SK-N-SH (cell line): ENCODE measurements at regions not wholly inside any gene's neighbourhood (a gene's known extent, or its start where the extent isn't known, plus 50 kb on each side); places are given as distances from the start of the nearest gene placed in this dataset.

Experiments used
- CTCF ChIA-PET: fragments of 300-600, 350-600 bp; formaldehyde crosslinking; extraction: SDS; loops from one replicate; lab custom pipeline; 2021; lab: Yijun Ruan, JAX
- POLR2A ChIA-PET: fragments of 350-600 bp; sonication (Branson Sonifier 250); formaldehyde crosslinking; extraction: SDS; loops from one replicate; lab custom pipeline; 2020; ENCODE audit warnings: antibody characterized with exemption, inconsistent platforms; lab: Yijun Ruan, JAX
- DNase-seq: peaks from one replicate; pipeline ENCODE4 v3.0.0; 2012
- H2AFZ ChIP-seq: fragments of 200-600 bp; sonication (generic); 2 replicates; pipeline ENCODE4 v1.8.1; 2016; ENCODE audit warnings: antibody characterized with exemption, mild to moderate bottlenecking, low read depth
- H3F3A ChIP-seq: fragments of 200-600 bp; sonication (generic); replicated peaks from 2 replicates; pipeline ENCODE3; 2016; ENCODE audit warnings: antibody characterized with exemption, mild to moderate bottlenecking; ENCODE audit not compliant: insufficient read depth
- H3K27ac ChIP-seq, 2 experiments: fragments of 200-500 bp in 1 of 2; fragments of 200-600 bp in 1 of 2; sonication (Bioruptor generic) in 1 of 2; sonication (generic), shearing (Covaris generic) in 1 of 2; 2 replicates each; pipeline versions ENCODE4 v1.5.1 to v1.6.1; 2014 to 2016; ENCODE audit warnings: low read depth in 2 of 2, inconsistent platforms in 1 of 2, low read length in 1 of 2, mild to moderate bottlenecking in 1 of 2, mixed read lengths in 1 of 2
- H3K27me3 ChIP-seq: fragments of 200-600 bp; sonication (generic), shearing (Covaris generic); 2 replicates; pipeline ENCODE4 v1.6.1; 2016; ENCODE audit warnings: mixed run types; ENCODE audit not compliant: insufficient read depth
- H3K36me3 ChIP-seq, 2 experiments: fragments of 200-500 bp in 1 of 2; fragments of 200-600 bp in 1 of 2; sonication (Bioruptor generic) in 1 of 2; sonication (generic) in 1 of 2; replicated peaks in 1 of 2; 2 replicates each; pipeline versions ENCODE3 to v1.5.1; 2014 to 2016; ENCODE audit warnings: low read length in 1 of 2, mild to moderate bottlenecking in 1 of 2; ENCODE audit not compliant: insufficient read depth in 2 of 2, control insufficient read depth in 1 of 2
- H3K4me1 ChIP-seq, 2 experiments: fragments of 200-500 bp in 1 of 2; fragments of 200-600 bp in 1 of 2; sonication (Bioruptor generic) in 1 of 2; sonication (generic), shearing (Covaris generic) in 1 of 2; 2 replicates each; pipeline versions ENCODE4 v1.5.1 to v1.6.1; 2014 to 2016; ENCODE audit warnings: low read depth in 1 of 2, low read length in 1 of 2, mixed run types in 1 of 2; ENCODE audit not compliant: insufficient read depth in 2 of 2, control insufficient read depth in 1 of 2
- H3K4me2 ChIP-seq: fragments of 200-600 bp; sonication (generic), shearing (Covaris generic); 2 replicates; pipeline ENCODE4 v1.6.1; 2017; ENCODE audit warnings: mixed run types
- H3K4me3 ChIP-seq, 2 experiments: fragments of 200-500 bp in 1 of 2; fragments of 200-600 bp in 1 of 2; sonication (Bioruptor generic) in 1 of 2; sonication (generic), shearing (Covaris generic) in 1 of 2; 2 replicates each; pipeline versions ENCODE4 v1.5.1 to v1.8.1; 2014 to 2016; ENCODE audit warnings: low read depth in 2 of 2, inconsistent platforms in 1 of 2, low read length in 1 of 2, mild to moderate bottlenecking in 1 of 2, mixed read lengths in 1 of 2, moderate library complexity in 1 of 2
- H3K79me2 ChIP-seq: fragments of 200-600 bp; sonication (generic); 2 replicates; pipeline ENCODE4 v1.8.1; 2017; ENCODE audit warnings: mild to moderate bottlenecking; ENCODE audit not compliant: insufficient read depth
- H3K9ac ChIP-seq: fragments of 200-600 bp; sonication (generic); 2 replicates; pipeline ENCODE4 v1.6.1; 2017; ENCODE audit warnings: mixed run types
- H3K9me2 ChIP-seq: fragments of 200-600 bp; sonication (generic); 2 replicates; pipeline ENCODE4 v1.6.1; 2017; ENCODE audit warnings: mixed run types
- H3K9me3 ChIP-seq: fragments of 200-600 bp; sonication (generic); 2 replicates; pipeline ENCODE4 v1.6.1; 2017; ENCODE audit warnings: mixed run types, mild to moderate bottlenecking, moderate library complexity
- H4K20me1 ChIP-seq: fragments of 200-600 bp; sonication (generic); 2 replicates; pipeline ENCODE4 v1.6.1; 2017; ENCODE audit warnings: mild to moderate bottlenecking, mixed run types; ENCODE audit not compliant: insufficient read depth
- CHD2 ChIP-seq: fragments of 150-350 bp; IDR thresholded peaks from 2 replicates; pipeline ENCODE4 v1.6.1; 2018; ENCODE audit warnings: low read length; ENCODE audit not compliant: partially characterized antibody
- CTCF ChIP-seq: fragments of 200-600 bp; sonication (generic); IDR thresholded peaks from 2 replicates; pipeline ENCODE4 v1.6.1; 2017; ENCODE audit warnings: antibody characterized with exemption, mild to moderate bottlenecking, moderate library complexity
- ELF1 ChIP-seq: IDR thresholded peaks from 2 replicates; pipeline ENCODE4 v1.4.0; 2012
- EP300 ChIP-seq, 2 experiments: IDR thresholded peaks; 2 replicates each; pipeline versions ENCODE4 v1.4.0 to v1.6.1; 2012; ENCODE audit warnings: borderline replicate concordance in 1 of 2, low read depth in 1 of 2, low read length in 1 of 2
- EZH2phosphoT487 ChIP-seq: fragments of 200-600 bp; sonication (generic); IDR thresholded peaks from 2 replicates; pipeline ENCODE4 v1.6.1; 2017; ENCODE audit warnings: low read depth, mixed run types, mild to moderate bottlenecking, antibody characterized with exemption, moderate library complexity, borderline replicate concordance
- FOXM1 ChIP-seq: IDR thresholded peaks from 2 replicates; pipeline ENCODE4 v1.4.0; 2012; ENCODE audit warnings: low read depth, mild to moderate bottlenecking
- GABPA ChIP-seq: IDR thresholded peaks from 2 replicates; pipeline ENCODE4 v1.4.0; 2012; ENCODE audit warnings: low read depth, mild to moderate bottlenecking
- IRF3 ChIP-seq: fragments of 150-350 bp; IDR thresholded peaks from 2 replicates; pipeline ENCODE4 v1.6.1; 2016; ENCODE audit warnings: mild to moderate bottlenecking, low read depth, low read length
- JUND ChIP-seq: IDR thresholded peaks from 2 replicates; pipeline ENCODE4 v1.4.0; 2012
- MEF2A ChIP-seq: IDR thresholded peaks from 2 replicates; pipeline ENCODE4 v1.4.0; 2012; ENCODE audit warnings: low read depth, borderline replicate concordance
- MXI1 ChIP-seq: IDR thresholded peaks from 2 replicates; pipeline ENCODE4 v1.6.1; 2012; ENCODE audit warnings: mild to moderate bottlenecking, low read depth, low read length, improper control_type of control experiment
- NFIC ChIP-seq: IDR thresholded peaks from 2 replicates; pipeline ENCODE4 v1.4.0; 2012; ENCODE audit warnings: borderline replicate concordance
- RAD21 ChIP-seq: IDR thresholded peaks from 2 replicates; pipeline ENCODE4 v1.6.1; 2012; ENCODE audit warnings: mild to moderate bottlenecking, low read length
- RFX5 ChIP-seq: IDR thresholded peaks from 2 replicates; pipeline ENCODE4 v1.6.1; 2012; ENCODE audit warnings: mild to moderate bottlenecking, improper control_type of control experiment, low read length
- SIN3A ChIP-seq: IDR thresholded peaks from 2 replicates; pipeline ENCODE4 v1.6.1; 2012; ENCODE audit warnings: low read depth, mild to moderate bottlenecking, low read length, moderate library complexity, borderline replicate concordance
- TAF1 ChIP-seq: IDR thresholded peaks from 2 replicates; pipeline ENCODE4 v1.6.1; 2012; ENCODE audit warnings: low read depth, mild to moderate bottlenecking, low read length, moderate library complexity, borderline replicate concordance
- YY1 ChIP-seq: IDR thresholded peaks from 2 replicates; pipeline ENCODE4 v1.4.0; 2012; ENCODE audit warnings: low read depth, mild to moderate bottlenecking
- WGBS: methylation state at CpG from one replicate; pipeline ENCODE4 v1.1.6; 2017; ENCODE audit warnings: low lambda C conversion rate; 5-methylcytosine and 5-hydroxymethylcytosine counted together
- TF ChIP-seq, protein P1 (sequence below): IDR thresholded peaks from 2 replicates; pipeline ENCODE4 v1.4.0; 2012; ENCODE audit warnings: low read depth
- TF ChIP-seq, protein P2 (sequence below): IDR thresholded peaks from 2 replicates; pipeline ENCODE4 v1.6.1; 2012; ENCODE audit warnings: mild to moderate bottlenecking, low read depth, low read length, moderate library complexity

DNA sequence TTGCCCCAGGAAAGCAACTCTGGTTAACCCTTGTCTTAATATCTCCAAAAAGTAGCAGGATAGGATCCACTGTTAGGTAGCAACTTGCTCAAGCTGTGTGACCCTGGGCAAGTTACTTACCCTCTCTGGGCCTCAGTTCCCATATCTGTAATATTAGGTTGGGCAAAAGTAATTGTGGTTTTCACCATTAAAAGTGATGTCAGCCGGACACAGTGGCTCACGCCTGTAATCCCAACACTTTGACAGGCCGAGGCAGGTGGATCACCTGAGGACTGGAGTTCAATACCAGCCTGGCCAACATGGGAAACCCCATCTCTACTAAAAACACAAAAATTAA, 179.3 kb downstream of the FOXL1 start:
- peaks cover 3 to 11% of the 10 kb centered on the region in 2 experiments; a peak in 2 of 4 replicates for H3K4me1 ChIP-seq
- no peaks in the 10 kb centered on the region for H3K36me3 ChIP-seq
- H3K27me3 ChIP-seq = no peaks in the 10 kb centered on the region
- no peaks in the 10 kb centered on the region for H4K20me1 ChIP-seq
- H3K9ac ChIP-seq = no peak overlapping the region
- peaks cover 20% of the 10 kb centered on the region for H3K79me2 ChIP-seq
- no peak overlapping the region for H2AFZ ChIP-seq
- H3K4me2 ChIP-seq = no peak overlapping the region
- CTCF ChIA-PET = no interaction called here
- no peaks in the 10 kb centered on the region for H3K9me2 ChIP-seq
- peaks cover 47% of the 10 kb centered on the region for H3F3A ChIP-seq
- no peak overlapping the region for H3K4me3 ChIP-seq
- no peak for DNase-seq
- POLR2A ChIA-PET = no interaction called here
- H3K9me3 ChIP-seq = no peaks in the 10 kb centered on the region
- 53% methylated on average over 3 of the region's 3 CpGs for WGBS
- no peak overlapping the region for H3K27ac ChIP-seq
- TF ChIP-seq, protein P1, sequence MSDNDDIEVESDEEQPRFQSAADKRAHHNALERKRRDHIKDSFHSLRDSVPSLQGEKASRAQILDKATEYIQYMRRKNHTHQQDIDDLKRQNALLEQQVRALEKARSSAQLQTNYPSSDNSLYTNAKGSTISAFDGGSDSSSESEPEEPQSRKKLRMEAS = no peak
- TF ChIP-seq YY1 = no peak
- no peak for TF ChIP-seq TAF1
- TF ChIP-seq RAD21 = no peak
- no peak for TF ChIP-seq MXI1
- TF ChIP-seq CHD2 = no peak
- TF ChIP-seq, protein P2, sequence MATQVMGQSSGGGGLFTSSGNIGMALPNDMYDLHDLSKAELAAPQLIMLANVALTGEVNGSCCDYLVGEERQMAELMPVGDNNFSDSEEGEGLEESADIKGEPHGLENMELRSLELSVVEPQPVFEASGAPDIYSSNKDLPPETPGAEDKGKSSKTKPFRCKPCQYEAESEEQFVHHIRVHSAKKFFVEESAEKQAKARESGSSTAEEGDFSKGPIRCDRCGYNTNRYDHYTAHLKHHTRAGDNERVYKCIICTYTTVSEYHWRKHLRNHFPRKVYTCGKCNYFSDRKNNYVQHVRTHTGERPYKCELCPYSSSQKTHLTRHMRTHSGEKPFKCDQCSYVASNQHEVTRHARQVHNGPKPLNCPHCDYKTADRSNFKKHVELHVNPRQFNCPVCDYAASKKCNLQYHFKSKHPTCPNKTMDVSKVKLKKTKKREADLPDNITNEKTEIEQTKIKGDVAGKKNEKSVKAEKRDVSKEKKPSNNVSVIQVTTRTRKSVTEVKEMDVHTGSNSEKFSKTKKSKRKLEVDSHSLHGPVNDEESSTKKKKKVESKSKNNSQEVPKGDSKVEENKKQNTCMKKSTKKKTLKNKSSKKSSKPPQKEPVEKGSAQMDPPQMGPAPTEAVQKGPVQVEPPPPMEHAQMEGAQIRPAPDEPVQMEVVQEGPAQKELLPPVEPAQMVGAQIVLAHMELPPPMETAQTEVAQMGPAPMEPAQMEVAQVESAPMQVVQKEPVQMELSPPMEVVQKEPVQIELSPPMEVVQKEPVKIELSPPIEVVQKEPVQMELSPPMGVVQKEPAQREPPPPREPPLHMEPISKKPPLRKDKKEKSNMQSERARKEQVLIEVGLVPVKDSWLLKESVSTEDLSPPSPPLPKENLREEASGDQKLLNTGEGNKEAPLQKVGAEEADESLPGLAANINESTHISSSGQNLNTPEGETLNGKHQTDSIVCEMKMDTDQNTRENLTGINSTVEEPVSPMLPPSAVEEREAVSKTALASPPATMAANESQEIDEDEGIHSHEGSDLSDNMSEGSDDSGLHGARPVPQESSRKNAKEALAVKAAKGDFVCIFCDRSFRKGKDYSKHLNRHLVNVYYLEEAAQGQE = no peak
- TF ChIP-seq EZH2phosphoT487 = no peak
- no peak for TF ChIP-seq JUND
- no peak for TF ChIP-seq NFIC
- no peak for TF ChIP-seq CTCF
- TF ChIP-seq GABPA = no peak
- no peak for TF ChIP-seq ELF1
- TF ChIP-seq MEF2A = no peak
- no peak for TF ChIP-seq IRF3
- TF ChIP-seq RFX5 = no peak
- no peak for TF ChIP-seq FOXM1
- TF ChIP-seq EP300 (IDR thresholded peaks at IDR 0.05; ENCODE audit: borderline replicate concordance in 1 of 2, low read depth in 1 of 2, low read length in 1 of 2) = no peak
- TF ChIP-seq SIN3A = no peak
